DMS53 treated with DMSO at 0.1 percent for 48 hours (cell line): ENCODE measurements at regions not wholly inside any gene's neighbourhood (a gene's known extent, or its start where the extent isn't known, plus 50 kb on each side); places are given as distances from the start of the nearest gene placed in this dataset.
"Not testable (repeated sequence)": the region's sequence is repeated elsewhere in the genome, so short reads cannot be mapped to it uniquely, and the experiment has no call there.

ENCODE experiments used
- DNase-seq: peaks from one replicate; lab custom pipeline; 2025; ENCODE audit not compliant: unreplicated experiment; lab: John Stamatoyannopoulos, UW

- no peak for DNase-seq
These were observed 54.8 kb downstream of the OTUD1 start for GRCh38 chr10:23493711-23494110.

- DNase-seq: no peak
These were observed 57.9 kb downstream of the OTUD1 start for GRCh38 chr10:23496727-23497126.

GRCh38 chr10:23499372-23500132 is 60.7 kb downstream of the OTUD1 start:
- no peak for DNase-seq

- peak; percentile 66 for DNase-seq
These were observed 67.1 kb downstream of the OTUD1 start for GRCh38 chr10:23505797-23506465.

- DNase-seq: peak; percentile 67
These were observed 73.6 kb downstream of the OTUD1 start for GRCh38 chr10:23512355-23513058.

- DNase-seq: not testable (repeated sequence)
These were observed 74.7 kb downstream of the OTUD1 start for GRCh38 chr10:23513621-23514020.

GRCh38 chr10:23514321-23514720 is 75.4 kb downstream of the OTUD1 start:
- DNase-seq: no peak

GRCh38 chr10:23516530-23516929 is 77.7 kb downstream of the OTUD1 start:
- DNase-seq: peak; percentile 12

GRCh38 chr10:23517155-23517554 is 78.3 kb downstream of the OTUD1 start:
- no peak for DNase-seq

GRCh38 chr10:23521735-23522134 is 82.9 kb downstream of the OTUD1 start:
- DNase-seq: no peak

GRCh38 chr10:23522345-23522744 is 83.5 kb downstream of the OTUD1 start:
- DNase-seq: no peak

GRCh38 chr10:23523251-23523650 is 84.4 kb downstream of the OTUD1 start:
- no peak for DNase-seq

GRCh38 chr10:23525406-23525805 is 86.5 kb downstream of the OTUD1 start:
- DNase-seq: peak; percentile 55

GRCh38 chr10:23528419-23528818 is 89.5 kb downstream of the OTUD1 start:
- DNase-seq: no peak

GRCh38 chr10:23529625-23530024 is 90.8 kb downstream of the OTUD1 start:
- no peak for DNase-seq

- DNase-seq: peak; percentile 40
These were observed 91.2 kb downstream of the OTUD1 start for GRCh38 chr10:23530079-23530478.

GRCh38 chr10:23533212-23533611 is 94.3 kb downstream of the OTUD1 start:
- DNase-seq: no peak

GRCh38 chr10:23534326-23534725 is 95.5 kb downstream of the OTUD1 start:
- DNase-seq: no peak

GRCh38 chr10:23534761-23535160 is 95.9 kb downstream of the OTUD1 start:
- no peak for DNase-seq

- no peak for DNase-seq
These were observed 96.5 kb downstream of the OTUD1 start for GRCh38 chr10:23535381-23535780.

GRCh38 chr10:23538968-23539367 is 100.1 kb downstream of the OTUD1 start:
- DNase-seq: no peak
